ENCODE measurements at regions not wholly inside any gene's neighbourhood (a gene's known extent, or its start where the extent isn't known, plus 50 kb on each side); places are given as distances from the start of the nearest gene placed in this dataset.
"Not testable (repeated sequence)": the region's sequence is repeated elsewhere in the genome, so short reads cannot be mapped to it uniquely, and the experiment has no call there.

DNA sequence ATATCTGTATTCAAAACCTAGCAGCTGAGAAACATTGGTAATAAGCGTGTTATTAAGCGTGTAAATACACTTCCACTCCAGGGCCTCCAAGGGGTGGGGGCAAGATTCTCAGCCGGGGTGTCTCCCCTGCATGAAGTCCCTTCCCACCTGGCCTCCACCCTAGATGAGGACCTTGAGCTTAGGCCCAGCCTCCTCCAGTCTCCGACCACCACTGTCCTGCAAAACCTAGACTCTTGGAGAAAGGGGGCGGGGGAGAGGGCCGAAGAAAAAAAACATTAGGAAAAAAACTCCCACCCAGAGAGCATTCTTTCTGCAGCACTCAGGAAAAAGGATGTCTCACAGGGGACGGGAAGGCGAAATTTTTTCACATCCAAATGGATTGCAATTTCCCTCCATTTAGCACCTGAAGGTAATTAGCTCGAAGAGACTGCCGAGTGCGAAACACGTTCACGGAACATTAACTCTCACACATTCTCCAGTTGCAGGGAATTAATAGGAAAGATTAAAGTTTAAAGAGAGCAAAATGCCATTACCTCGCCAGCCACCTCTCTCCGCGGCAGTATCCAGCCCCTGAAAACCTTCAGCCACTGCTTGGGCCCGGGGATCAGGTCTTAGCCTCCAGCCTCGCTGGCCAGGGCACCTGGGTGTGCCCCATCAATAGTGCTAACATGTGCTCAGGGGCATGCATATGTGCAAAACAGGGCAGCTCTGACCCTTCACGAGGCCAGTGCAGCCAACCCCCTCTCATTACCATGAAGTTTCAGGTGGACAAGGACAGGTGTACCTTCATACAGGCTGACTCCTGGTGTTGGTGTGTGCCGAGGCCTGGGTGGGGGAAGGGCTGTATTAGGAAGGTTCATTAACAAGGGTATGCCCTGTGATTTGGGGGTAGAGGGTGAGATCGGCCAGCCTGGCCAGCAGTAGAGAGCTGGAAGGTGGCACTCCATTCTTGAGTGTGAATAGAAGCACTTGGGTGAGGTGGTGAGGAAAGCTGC is 77.2 kb downstream of the HIF1AN start:
- no peak for DNase-seq (ENCODE audit: low spot score)

- DNase-seq (ENCODE audit: low spot score): no peak
Measured at GRCh38 chr10:100613846-100614245, 78.1 kb downstream of the HIF1AN start.

DNA sequence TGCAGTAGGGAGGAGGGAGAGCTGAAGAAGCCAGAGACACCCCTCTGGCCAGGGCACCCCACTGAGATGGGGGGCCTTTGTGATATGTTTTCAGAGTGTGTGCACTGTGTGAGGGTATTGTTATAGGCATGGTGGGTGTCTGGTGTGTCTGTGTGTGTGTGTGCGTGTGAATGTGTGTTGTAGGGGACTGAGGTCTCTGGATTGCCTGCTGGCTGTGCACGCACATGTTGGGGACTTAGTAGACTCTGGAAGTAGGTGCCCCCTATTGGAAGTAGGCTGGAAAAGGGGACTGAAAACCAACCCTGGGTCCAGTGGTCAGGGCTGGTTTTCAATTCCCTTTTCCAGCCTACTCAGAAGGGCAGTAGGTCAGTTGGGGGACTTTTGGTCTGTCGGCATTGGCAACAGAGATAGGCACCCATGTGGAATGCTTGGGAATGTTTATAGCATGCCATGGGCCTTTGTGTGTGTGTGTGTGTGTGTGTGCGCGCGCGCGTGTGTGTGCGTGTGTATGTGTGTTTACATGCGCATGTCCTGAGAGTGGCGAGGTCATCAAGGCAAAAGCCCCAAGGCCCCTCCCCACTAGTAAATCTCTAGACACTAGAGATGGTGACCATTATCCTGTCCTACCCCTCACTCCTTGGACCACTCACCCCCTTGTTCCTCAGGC is 78.8 kb downstream of the HIF1AN start:
- DNase-seq (ENCODE audit: low spot score): no peak

GRCh38 chr10:100615241-100615640 is 79.5 kb downstream of the HIF1AN start:
- no peak for DNase-seq (ENCODE audit: low spot score)

DNA sequence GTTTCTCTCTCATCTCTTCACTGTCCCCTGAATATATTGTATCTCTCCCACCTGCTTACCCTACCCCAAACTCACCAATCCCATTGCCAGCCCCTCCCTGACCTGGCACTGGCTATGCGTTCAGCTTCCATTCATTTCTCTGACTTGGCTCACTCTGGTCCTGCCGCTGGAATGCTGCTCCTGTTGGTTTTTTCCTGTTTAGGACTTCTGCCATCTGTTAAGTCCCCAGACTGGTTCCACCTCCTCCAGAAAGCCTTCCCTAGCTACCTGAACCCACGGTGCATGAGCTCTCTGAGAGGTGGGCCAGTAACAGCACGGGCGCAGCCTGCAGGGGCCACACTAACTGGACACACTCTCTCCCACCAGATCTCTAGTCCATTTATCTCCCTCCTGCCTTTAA is 80.2 kb downstream of the HIF1AN start:
- no peak for DNase-seq (ENCODE audit: low spot score)

- DNase-seq (ENCODE audit: low spot score): no peak
Measured at GRCh38 chr10:100618091-100618615, 82.4 kb downstream of the HIF1AN start.

- DNase-seq (ENCODE audit: low spot score): no peak
Measured at GRCh38 chr10:100618632-100619255, 83.0 kb downstream of the HIF1AN start.

DNA sequence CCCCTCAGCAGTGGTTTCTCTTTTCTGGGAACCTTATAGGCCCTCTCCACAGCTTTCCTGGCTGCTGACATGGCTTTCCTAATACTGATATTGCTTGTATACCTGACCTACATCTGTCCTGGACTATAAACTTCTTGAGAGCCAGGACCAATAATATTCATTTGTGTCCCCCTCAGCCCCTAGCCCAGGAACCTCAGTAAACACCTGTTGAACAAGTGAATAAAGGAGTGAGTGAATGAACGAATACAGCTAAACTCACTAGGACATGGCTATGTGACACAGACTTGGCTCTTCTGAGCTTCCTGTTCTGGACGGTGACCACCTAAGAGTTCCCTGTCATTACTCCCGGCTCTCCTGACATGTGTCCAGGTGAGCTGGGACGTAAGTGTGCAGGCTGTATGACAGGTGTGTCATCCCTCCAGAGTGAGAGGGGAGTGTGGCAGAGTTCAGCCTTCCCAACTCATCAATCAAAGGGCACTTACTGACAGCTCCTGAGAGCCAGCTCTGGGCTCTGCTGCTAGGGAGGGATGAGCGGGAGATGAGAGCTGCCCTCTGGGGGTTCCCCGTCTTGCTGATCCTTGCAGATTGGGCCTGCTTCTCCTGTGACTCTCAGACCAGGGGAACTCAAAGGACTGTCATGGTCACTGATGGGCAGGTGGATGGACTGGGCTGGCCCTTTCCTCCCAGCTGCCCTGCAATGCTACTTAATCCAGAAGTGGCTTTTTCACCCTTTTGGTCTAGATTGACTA is 84.5 kb downstream of the HIF1AN start:
- no peak for DNase-seq (ENCODE audit: low spot score)

- no peak for DNase-seq (ENCODE audit: low spot score)
Measured at GRCh38 chr10:100621360-100622205, 85.8 kb downstream of the HIF1AN start.

DNA sequence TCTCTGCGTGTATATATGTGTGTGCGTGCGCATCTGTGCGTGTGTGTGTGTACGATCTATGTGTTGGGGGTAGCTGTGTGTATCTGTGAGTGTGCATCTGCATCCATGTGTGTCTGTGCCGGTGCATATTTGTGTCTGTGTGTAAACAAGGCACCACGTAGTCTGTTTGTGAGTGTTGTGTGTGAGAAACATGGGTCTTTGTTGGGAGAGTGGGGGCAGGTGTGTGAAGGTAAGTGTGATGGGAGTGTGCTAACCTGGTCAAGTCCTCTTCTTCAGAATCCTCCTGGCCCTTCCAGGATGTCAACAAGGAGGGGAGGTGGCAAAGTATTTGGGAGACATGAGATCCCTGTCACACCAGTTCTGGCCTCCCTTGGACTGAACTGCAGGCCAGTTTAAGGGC is 87.2 kb downstream of the HIF1AN start:
- no peak for DNase-seq (ENCODE audit: low spot score)

- no peak for DNase-seq (ENCODE audit: low spot score)
Measured at GRCh38 chr10:100623521-100624230, 87.9 kb downstream of the HIF1AN start.

- no peak for DNase-seq (ENCODE audit: low spot score)
Measured at GRCh38 chr10:100624298-100624697, 88.6 kb downstream of the HIF1AN start.

DNA sequence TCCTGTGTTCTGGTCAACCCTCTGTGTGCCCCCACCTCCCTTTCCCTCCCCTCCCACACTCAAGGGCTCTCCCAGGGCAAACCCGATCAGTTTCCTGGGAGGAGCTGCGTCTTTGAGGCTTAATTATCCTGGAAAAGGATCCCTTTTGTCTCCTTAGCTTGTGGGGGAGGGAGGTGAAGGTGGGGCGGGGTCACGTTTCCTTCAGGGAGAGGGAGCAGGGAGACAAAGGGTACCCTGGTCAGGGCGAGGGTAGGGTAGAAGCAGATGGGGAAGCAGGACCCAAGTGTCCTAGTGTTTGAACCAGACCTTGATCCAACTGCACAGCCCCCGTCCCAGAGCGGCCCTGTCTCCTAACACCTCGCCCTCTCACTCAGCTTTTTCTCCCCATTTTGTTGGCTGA is 90.1 kb downstream of the HIF1AN start:
- no peak for DNase-seq (ENCODE audit: low spot score)

DNA sequence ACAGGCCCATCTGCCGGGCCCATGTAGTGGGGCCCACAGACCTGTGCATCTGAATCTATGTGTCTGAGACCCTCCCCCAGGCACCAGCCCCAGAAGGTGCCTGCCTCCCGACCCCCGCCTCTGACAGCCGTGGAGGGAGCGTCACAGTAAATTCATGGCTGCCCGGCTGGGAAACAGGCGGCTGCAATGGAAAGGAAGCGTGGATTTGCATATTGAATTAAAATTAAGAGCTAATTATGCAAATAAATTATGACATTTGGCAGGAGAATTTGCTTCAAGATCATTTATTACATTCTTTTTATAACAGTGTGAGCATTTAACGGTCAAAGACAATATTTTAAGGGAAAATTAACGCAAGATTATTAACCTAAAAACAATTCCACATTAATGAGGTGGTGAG is 92.3 kb downstream of the HIF1AN start:
- DNase-seq (ENCODE audit: low spot score): no peak

DNA sequence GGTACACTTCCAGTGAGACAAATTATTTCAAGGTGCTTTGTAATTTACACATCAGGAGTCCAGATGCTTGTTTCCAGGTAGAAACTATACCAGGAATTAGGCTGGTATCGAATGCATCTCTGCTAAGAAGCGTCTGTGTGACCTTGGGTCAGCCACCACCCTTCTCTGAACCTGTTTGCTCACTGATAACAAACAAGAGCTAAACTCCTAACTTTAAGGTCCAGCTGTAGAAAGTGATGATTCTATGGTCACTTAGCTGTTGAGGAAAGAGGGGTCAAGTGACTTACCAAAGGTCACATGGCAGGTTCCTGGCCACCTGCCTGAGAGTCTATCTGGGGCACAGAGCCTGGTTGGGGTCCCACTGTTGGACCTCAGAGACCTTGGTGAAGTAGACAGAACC is 95.4 kb downstream of the HIF1AN start:
- no peak for DNase-seq (ENCODE audit: low spot score)

DNA sequence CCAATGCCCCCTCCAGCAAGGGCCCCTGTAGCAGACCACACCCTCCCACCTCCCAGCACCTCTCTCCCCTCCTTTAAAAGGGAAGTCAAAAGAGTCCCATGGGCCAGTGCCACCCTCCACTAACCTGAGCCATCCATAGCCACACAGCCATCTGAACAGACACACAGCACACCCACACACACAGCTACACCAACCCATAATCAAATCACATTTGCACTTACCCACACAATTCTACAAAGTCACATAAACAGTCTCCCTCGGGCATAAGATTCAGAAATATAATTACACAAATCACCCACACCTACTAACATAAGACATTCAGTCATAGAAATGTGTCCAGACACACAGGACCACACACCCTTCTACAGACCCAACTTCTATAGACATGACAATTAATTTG is 96.3 kb downstream of the HIF1AN start:
- no peak for DNase-seq (ENCODE audit: low spot score)

DNA sequence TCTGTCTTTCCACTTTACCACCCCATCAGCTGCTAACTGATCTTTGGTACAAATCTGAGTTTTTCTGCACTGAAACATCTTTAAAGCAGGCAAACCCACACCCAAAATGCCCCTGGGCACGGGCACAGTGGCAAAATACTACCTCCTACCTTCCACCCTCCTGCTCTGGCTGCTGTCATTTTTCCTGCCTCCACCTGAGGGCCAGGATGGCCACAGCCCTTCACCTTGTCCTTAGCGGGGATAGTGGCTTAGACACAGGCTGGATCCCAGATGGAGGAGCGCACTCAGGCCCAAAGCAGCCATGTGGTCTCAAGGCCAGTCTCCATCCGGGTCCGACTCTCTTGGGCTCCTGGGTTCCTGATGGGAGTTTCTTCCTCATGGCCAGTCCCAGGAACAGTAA is 98.3 kb downstream of the HIF1AN start:
- no peak for DNase-seq (ENCODE audit: low spot score)

GRCh38 chr10:100636848-100637553 is 101.3 kb downstream of the HIF1AN start:
- no peak for DNase-seq (ENCODE audit: low spot score)

- no peak for DNase-seq (ENCODE audit: low spot score)
Measured at GRCh38 chr10:100637785-100638184, 102.0 kb downstream of the HIF1AN start.

DNA sequence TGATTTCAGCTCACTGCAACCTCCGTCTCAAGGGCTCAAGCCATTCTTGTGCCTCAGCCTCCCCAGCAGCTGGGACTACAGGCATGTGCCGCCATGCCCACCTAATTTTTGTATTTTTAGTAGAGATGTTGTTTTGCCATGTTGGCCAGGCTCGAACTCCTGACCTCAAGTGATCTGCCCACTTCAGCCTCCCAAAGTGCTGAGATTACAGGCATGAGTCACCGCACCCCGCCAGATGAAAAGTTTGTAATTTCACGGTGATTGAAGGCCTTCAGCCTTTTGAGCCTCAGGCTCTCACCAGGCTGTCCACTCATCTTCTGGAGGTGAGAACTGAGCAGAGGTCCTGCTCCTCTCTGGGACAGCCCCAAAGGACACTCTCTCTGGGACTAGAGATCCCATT is 103.2 kb downstream of the HIF1AN start:
- not testable (repeated sequence) for DNase-seq (ENCODE audit: low spot score)
